ENCODE measurements at regions not wholly inside any gene's neighbourhood (a gene's known extent, or its start where the extent isn't known, plus 50 kb on each side); places are given as distances from the start of the nearest gene placed in this dataset.

- TF ChIP-seq POLR2AphosphoS5 (IDR thresholded peaks at IDR 0.05; ENCODE audit: insufficient read depth, low read depth, low read length) = no peak
- TF ChIP-seq POLR2A (IDR thresholded peaks at IDR 0.05; ENCODE audit: low read depth, low read length) = no peak
- TF ChIP-seq CTCF (IDR thresholded peaks at IDR 0.05; ENCODE audit: extremely low read depth in 1 of 2, insufficient read depth in 1 of 2, low read depth in 1 of 2, low read length in 2 of 2) = peak; percentile 40 to 56
- no peak for TF ChIP-seq EZH2 (IDR thresholded peaks at IDR 0.05; ENCODE audit: borderline replicate concordance, low read depth, low read length, severe bottlenecking)
These were observed 187.8 kb downstream of the NXNL2 start for GRCh38 chr9:88722753-88723152.

All from endothelial cell of umbilical vein (primary cell).